SHP77 (cell line): ENCODE measurements at regions not wholly inside any gene's neighbourhood (a gene's known extent, or its start where the extent isn't known, plus 50 kb on each side); places are given as distances from the start of the nearest gene placed in this dataset.

Experiments
- DNase-seq, 2 experiments: peaks; one replicate each; lab custom pipeline; 2025; lab: John Stamatoyannopoulos, UW

GRCh38 chr5:74916831-74917710, 50.9 kb upstream of the FAM169A start:
- peak; percentile 76 to 77 for DNase-seq
